Heart left ventricle (tissue), 13 donors: ENCODE measurements at regions not wholly inside any gene's neighbourhood (a gene's known extent, or its start where the extent isn't known, plus 50 kb on each side); places are given as distances from the start of the nearest gene placed in this dataset.

Experiments used
- POLR2A ChIP-seq, 2 donors: fragments of 450-650 bp; IDR thresholded peaks; one replicate each; pipeline ENCODE4 v1.6.1; 2017; ENCODE audit warnings: antibody characterized with exemption in 2 of 2, mild to moderate bottlenecking in 2 of 2, moderate library complexity in 2 of 2
- TF ChIP-seq, protein P1 (sequence below), 12 donors: fragments of 200-600 bp; sonication (generic) in 4 of 12; IDR thresholded peaks; one replicate each; pipeline versions ENCODE4 v1.5.0 to v1.8.0; 2018 to 2022; ENCODE audit warnings: antibody characterized with exemption in 12 of 12, mild to moderate bottlenecking in 5 of 12
- donor health status: ischemic (EF 13 %, LVEDD 7.1; RV severe dilation, severe dysfunction).
- donor health status: DM: no; HTN: yes; CAD: no.
- donor health status: DM: no; HTN: no; CAD: no.
- donor health status: ischemic (EF 25% LVEDD 6.9; RV normal size, moderate dysfunction).
- donor health status: ischemic (EF 25% LVEDD 5.7; RV mildly dilated, moderate dysfunction).
- donor health status: ischemic (EF 35%, LVEDD 5.7; RV mildly dilated, moderate dysfunction).
- donor health status: nonischemic (EF 11% LVEDD 7.7; RV severe dilation, severe dysfunction).
- donor health status: DM: yes; HTN: yes; CAD: no.
- donor health status: PGD.
- donor health status: ischemic (EF 29% LVEDD 5.4; RV normal size, mild dysfunction).
- donor health status: nonischemic (EF 23%, LVEDD 6.1; RV moderate dilation, normal function).

- TF ChIP-seq, protein P1, sequence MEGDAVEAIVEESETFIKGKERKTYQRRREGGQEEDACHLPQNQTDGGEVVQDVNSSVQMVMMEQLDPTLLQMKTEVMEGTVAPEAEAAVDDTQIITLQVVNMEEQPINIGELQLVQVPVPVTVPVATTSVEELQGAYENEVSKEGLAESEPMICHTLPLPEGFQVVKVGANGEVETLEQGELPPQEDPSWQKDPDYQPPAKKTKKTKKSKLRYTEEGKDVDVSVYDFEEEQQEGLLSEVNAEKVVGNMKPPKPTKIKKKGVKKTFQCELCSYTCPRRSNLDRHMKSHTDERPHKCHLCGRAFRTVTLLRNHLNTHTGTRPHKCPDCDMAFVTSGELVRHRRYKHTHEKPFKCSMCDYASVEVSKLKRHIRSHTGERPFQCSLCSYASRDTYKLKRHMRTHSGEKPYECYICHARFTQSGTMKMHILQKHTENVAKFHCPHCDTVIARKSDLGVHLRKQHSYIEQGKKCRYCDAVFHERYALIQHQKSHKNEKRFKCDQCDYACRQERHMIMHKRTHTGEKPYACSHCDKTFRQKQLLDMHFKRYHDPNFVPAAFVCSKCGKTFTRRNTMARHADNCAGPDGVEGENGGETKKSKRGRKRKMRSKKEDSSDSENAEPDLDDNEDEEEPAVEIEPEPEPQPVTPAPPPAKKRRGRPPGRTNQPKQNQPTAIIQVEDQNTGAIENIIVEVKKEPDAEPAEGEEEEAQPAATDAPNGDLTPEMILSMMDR (IDR thresholded peaks at IDR 0.05), result no peak
- no peak for TF ChIP-seq POLR2A (IDR thresholded peaks at IDR 0.05)
These were observed 195.4 kb downstream of the BTBD3 start for GRCh38 chr20:12113075-12113467.
